Trophoblast cell (in vitro differentiated cells and primary cell): ENCODE measurements at regions not wholly inside any gene's neighbourhood (a gene's known extent, or its start where the extent isn't known, plus 50 kb on each side); places are given as distances from the start of the nearest gene placed in this dataset.

Experiments
- DNase-seq, 2 donors: peaks; one replicate each; pipeline ENCODE4 v3.0.0-alpha.2; 2016
- H2AFZ ChIP-seq: 2 replicates; pipeline ENCODE4 v1.6.1; 2013; ENCODE audit warnings: low read length, moderate library complexity, mild to moderate bottlenecking; ENCODE audit not compliant: insufficient read depth, poor library complexity
- H2AK5ac ChIP-seq: 2 replicates; pipeline ENCODE4 v1.6.1; 2013; ENCODE audit warnings: mild to moderate bottlenecking, low read length
- H2BK120ac ChIP-seq: 2 replicates; pipeline ENCODE4 v1.6.1; 2013; ENCODE audit warnings: low read length, mild to moderate bottlenecking, moderate library complexity; ENCODE audit not compliant: insufficient read depth, poor library complexity
- H2BK12ac ChIP-seq: 2 replicates; pipeline ENCODE4 v1.6.1; 2013; ENCODE audit warnings: mild to moderate bottlenecking, low read length, moderate library complexity
- H2BK5ac ChIP-seq: 2 replicates; pipeline ENCODE4 v1.6.1; 2013; ENCODE audit warnings: low read length, low read depth, moderate library complexity, mild to moderate bottlenecking; ENCODE audit not compliant: poor library complexity
- H3K14ac ChIP-seq: 2 replicates; pipeline ENCODE4 v1.6.1; 2013; ENCODE audit warnings: mild to moderate bottlenecking, low read length
- H3K18ac ChIP-seq: 2 replicates; pipeline ENCODE4 v1.6.1; 2013; ENCODE audit warnings: mild to moderate bottlenecking, low read length
- H3K23ac ChIP-seq: 2 replicates; pipeline ENCODE4 v1.6.1; 2013; ENCODE audit warnings: low read length
- H3K27ac ChIP-seq: 2 replicates; pipeline ENCODE4 v1.5.1; 2013; ENCODE audit warnings: low read depth, mild to moderate bottlenecking, inconsistent platforms, low read length, moderate library complexity
- H3K27me3 ChIP-seq: 2 replicates; pipeline ENCODE4 v1.6.1; 2013; ENCODE audit warnings: inconsistent platforms, mild to moderate bottlenecking, low read length, moderate library complexity; ENCODE audit not compliant: insufficient read depth
- H3K36me3 ChIP-seq, 2 experiments: 1 replicate in 1 of 2; 2 replicates in 1 of 2; pipeline ENCODE4 v1.6.1; 2013; ENCODE audit warnings: low read length in 2 of 2, mild to moderate bottlenecking in 2 of 2, moderate library complexity in 1 of 2; ENCODE audit not compliant: insufficient read depth in 2 of 2, control insufficient read depth in 1 of 2
- H3K4ac ChIP-seq: 2 replicates; pipeline ENCODE4 v1.6.1; 2013; ENCODE audit warnings: low read depth, mild to moderate bottlenecking, low read length, moderate library complexity
- H3K4me1 ChIP-seq, 2 experiments: 1 replicate in 1 of 2; 2 replicates in 1 of 2; pipeline ENCODE4 v1.6.1; 2013; ENCODE audit warnings: low read length in 2 of 2, mild to moderate bottlenecking in 2 of 2, moderate library complexity in 1 of 2; ENCODE audit not compliant: insufficient read depth in 2 of 2, control insufficient read depth in 1 of 2
- H3K4me2 ChIP-seq: 2 replicates; pipeline ENCODE4 v1.6.1; 2013; ENCODE audit warnings: inconsistent platforms, mild to moderate bottlenecking, low read length, moderate library complexity
- H3K4me3 ChIP-seq: 2 replicates; pipeline ENCODE4 v1.5.1; 2013; ENCODE audit warnings: mild to moderate bottlenecking, low read depth, low read length, inconsistent platforms
- H3K79me1 ChIP-seq: one replicate; pipeline ENCODE4 v1.6.1; 2013; ENCODE audit warnings: low read length
- H3K79me2 ChIP-seq: 2 replicates; pipeline ENCODE4 v1.6.1; 2013; ENCODE audit warnings: low read length, mild to moderate bottlenecking; ENCODE audit not compliant: control insufficient read depth, insufficient read depth, poor library complexity
- H3K9ac ChIP-seq: 2 replicates; pipeline ENCODE4 v1.6.1; 2013; ENCODE audit warnings: mild to moderate bottlenecking, low read length
- H3K9me3 ChIP-seq: 2 replicates; pipeline ENCODE4 v1.6.1; 2013; ENCODE audit warnings: low read depth, mild to moderate bottlenecking, control low read depth, inconsistent platforms, low read length; ENCODE audit not compliant: insufficient read depth
- H4K12ac ChIP-seq: 2 replicates; pipeline ENCODE4 v1.6.1; 2013; ENCODE audit warnings: low read depth, mild to moderate bottlenecking, low read length, moderate library complexity
- H4K8ac ChIP-seq: 2 replicates; pipeline ENCODE4 v1.6.1; 2013; ENCODE audit warnings: low read depth, mild to moderate bottlenecking, low read length, moderate library complexity
- H4K91ac ChIP-seq: one replicate; pipeline ENCODE4 v1.6.1; 2013; ENCODE audit warnings: low read depth, mild to moderate bottlenecking, low read length, moderate library complexity
- WGBS: extraction: QIAGEN DNeasy Blood & Tissue Kit; methylation state at CpG from one replicate; pipeline ENCODE4 v1.1.7; 2013; ENCODE audit warnings: missing lambda C conversion rate; ENCODE audit not compliant: insufficient read length, insufficient coverage; ENCODE audit errors: extremely low coverage; 5-methylcytosine and 5-hydroxymethylcytosine counted together

DNA sequence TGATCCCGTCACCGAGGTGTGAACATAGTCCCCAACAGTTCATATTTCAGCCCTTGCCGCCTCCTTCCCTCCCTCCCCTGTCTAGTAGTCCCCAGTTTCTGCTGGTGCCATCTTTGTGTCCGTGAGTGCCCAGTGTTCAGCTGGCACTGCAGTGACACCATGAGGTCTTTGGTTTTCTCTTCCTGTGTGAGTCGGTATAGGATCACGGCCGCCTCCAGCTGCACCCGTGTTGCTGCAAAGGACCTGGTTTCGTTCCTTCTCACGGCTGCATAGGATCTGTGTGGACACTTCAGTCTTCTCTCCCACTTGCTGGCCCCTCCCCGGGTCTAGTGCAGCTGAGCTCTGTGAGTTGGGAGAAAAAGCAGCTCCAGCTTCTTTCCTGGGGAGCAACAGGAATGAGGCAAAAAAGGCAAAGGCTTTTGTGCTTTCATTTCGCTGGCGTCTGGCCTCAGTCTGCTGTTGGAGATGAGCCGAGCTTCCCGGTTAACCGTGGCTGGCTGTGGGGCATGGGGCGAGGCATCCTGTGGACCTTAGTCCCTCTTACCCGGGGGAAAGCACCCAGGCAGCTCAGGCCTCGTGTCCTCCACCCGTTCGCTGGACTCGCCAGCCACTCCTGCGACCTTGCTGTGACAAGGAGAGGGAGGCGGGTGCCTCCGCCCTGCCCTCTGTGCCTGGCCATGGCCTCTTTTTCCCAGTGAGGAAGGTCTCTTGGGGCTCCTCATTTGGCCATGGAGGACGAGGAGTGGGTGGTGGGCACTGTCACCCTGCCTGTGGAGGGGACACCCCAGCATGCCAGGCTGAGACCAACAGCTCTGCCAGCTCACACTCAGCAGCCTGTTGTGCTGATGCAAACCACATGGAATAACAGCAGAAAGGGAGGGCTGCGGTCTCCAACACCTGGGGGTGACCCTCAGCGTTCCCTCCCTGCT lies 196.5 kb downstream of the TEX29 start:
- Histone ChIP-seq H3K4me1 (no peaks in the 10 kb centered on the region), H3K9ac (no peak overlapping the region), H3K9me3 (peaks cover 2% of the 10 kb centered on the region), H2AFZ (no peak overlapping the region), H2BK120ac (no peak overlapping the region), H2BK12ac (no peak overlapping the region), H4K91ac (no peak overlapping the region), H2AK5ac (no peak overlapping the region), H3K14ac (no peak overlapping the region), H2BK5ac (no peak overlapping the region), H3K79me1 (no peaks in the 10 kb centered on the region), H4K12ac (no peak overlapping the region), H3K36me3 (no peaks in the 10 kb centered on the region), H4K8ac (no peak overlapping the region), H3K4me3 (no peak overlapping the region), H3K27ac (no peak overlapping the region), H3K27me3 (no peaks in the 10 kb centered on the region), H3K79me2 (no peaks in the 10 kb centered on the region), H3K18ac (no peak overlapping the region), H3K23ac (no peak overlapping the region), H3K4me2 (no peak overlapping the region), H3K4ac (no peak overlapping the region)
- whole genome bisulfite sequencing = no CpG with 5 or more reads among the region's 28 CpGs
- DNase-seq = no peak

- Histone ChIP-seq H4K91ac (no peak overlapping the region), H3K79me1 (no peaks in the 10 kb centered on the region), H3K4me1 (no peaks in the 10 kb centered on the region), H3K4ac (no peak overlapping the region), H4K8ac (no peak overlapping the region), H2BK12ac (no peak overlapping the region), H3K79me2 (no peaks in the 10 kb centered on the region), H2BK5ac (no peak overlapping the region), H2BK120ac (no peak overlapping the region), H4K12ac (no peak overlapping the region), H3K18ac (no peak overlapping the region), H3K27ac (no peak overlapping the region), H3K9ac (no peak overlapping the region), H3K4me3 (no peak overlapping the region), H3K36me3 (no peaks in the 10 kb centered on the region), H3K4me2 (no peak overlapping the region), H2AFZ (no peak overlapping the region), H2AK5ac (no peak overlapping the region), H3K9me3 (peaks cover 2% of the 10 kb centered on the region), H3K27me3 (no peaks in the 10 kb centered on the region), H3K23ac (no peak overlapping the region), H3K14ac (no peak overlapping the region)
- WGBS = no CpG with 5 or more reads among the region's 10 CpGs
- DNase-seq = no peak
Measured at GRCh38 chr13:111517641-111518010, 197.2 kb downstream of the TEX29 start.

DNA sequence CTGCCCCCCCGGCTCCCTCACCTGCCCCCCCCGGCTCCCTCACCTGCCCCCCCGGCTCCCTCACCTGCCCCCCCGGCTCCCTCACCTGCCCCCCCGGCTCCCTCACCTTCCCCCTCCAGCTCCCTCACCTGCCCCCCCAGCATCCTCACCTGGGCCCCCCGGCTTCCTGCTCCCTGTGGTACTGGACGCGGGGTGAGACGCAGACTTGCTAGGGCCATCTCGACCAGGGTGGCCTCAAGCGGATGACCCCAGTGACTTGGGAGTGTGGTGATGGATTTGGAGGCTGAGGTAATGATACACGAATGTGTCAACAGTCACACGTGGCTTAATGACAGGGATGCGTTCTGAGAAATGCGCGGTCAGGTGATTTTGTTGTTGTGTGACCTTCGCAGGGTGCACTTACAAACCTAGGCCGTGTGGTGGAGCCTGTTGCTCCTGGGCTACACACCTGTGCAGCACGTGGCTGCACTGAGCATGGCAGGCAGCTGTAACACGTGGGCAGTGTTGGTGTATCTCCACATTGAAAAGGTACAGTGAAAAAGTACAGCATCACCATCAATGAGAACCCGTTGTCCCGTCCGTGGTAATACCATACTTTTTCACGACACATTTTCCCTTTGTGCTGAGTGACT lies 197.8 kb downstream of the TEX29 start:
- no peak overlapping the region for H4K8ac ChIP-seq
- H2AK5ac ChIP-seq = no peak overlapping the region
- H3K9me3 ChIP-seq = peaks cover 2% of the 10 kb centered on the region
- no peak overlapping the region for H3K27ac ChIP-seq
- no peak overlapping the region for H3K4me3 ChIP-seq
- no peak overlapping the region for H2AFZ ChIP-seq
- no peak overlapping the region for H3K9ac ChIP-seq
- H4K12ac ChIP-seq = no peak overlapping the region
- H2BK5ac ChIP-seq = no peak overlapping the region
- H3K4me1 ChIP-seq = no peaks in the 10 kb centered on the region
- no peak overlapping the region for H3K4me2 ChIP-seq
- no peak overlapping the region for H3K4ac ChIP-seq
- no peak overlapping the region for H2BK12ac ChIP-seq
- no peaks in the 10 kb centered on the region for H3K36me3 ChIP-seq
- no peak overlapping the region for H3K18ac ChIP-seq
- H4K91ac ChIP-seq = no peak overlapping the region
- WGBS = no CpG with 5 or more reads among the region's 24 CpGs
- H3K79me1 ChIP-seq = no peaks in the 10 kb centered on the region
- no peak overlapping the region for H3K23ac ChIP-seq
- H3K27me3 ChIP-seq = no peaks in the 10 kb centered on the region
- no peaks in the 10 kb centered on the region for H3K79me2 ChIP-seq
- H2BK120ac ChIP-seq = no peak overlapping the region
- peak in 1 of 2 donors; percentile 9 for DNase-seq
- H3K14ac ChIP-seq = no peak overlapping the region

GRCh38 chr13:111519041-111519440 lies 198.6 kb downstream of the TEX29 start:
- no peak for DNase-seq
- WGBS = no CpG with 5 or more reads among the region's 8 CpGs
- no peaks in the 10 kb centered on the region for H3K79me1 ChIP-seq
- H3K4me1 ChIP-seq = no peaks in the 10 kb centered on the region
- H3K27ac ChIP-seq = no peak overlapping the region
- H2BK5ac ChIP-seq = no peak overlapping the region
- no peak overlapping the region for H4K12ac ChIP-seq
- H2BK120ac ChIP-seq = no peak overlapping the region
- H2AK5ac ChIP-seq = no peak overlapping the region
- H3K79me2 ChIP-seq = no peaks in the 10 kb centered on the region
- no peaks in the 10 kb centered on the region for H3K27me3 ChIP-seq
- H3K9ac ChIP-seq = no peak overlapping the region
- H3K23ac ChIP-seq = no peak overlapping the region
- no peak overlapping the region for H4K91ac ChIP-seq
- H3K4ac ChIP-seq = no peak overlapping the region
- no peaks in the 10 kb centered on the region for H3K9me3 ChIP-seq
- H3K4me2 ChIP-seq = no peak overlapping the region
- H3K36me3 ChIP-seq = no peaks in the 10 kb centered on the region
- H3K18ac ChIP-seq = no peak overlapping the region
- H3K4me3 ChIP-seq = no peak overlapping the region
- H4K8ac ChIP-seq = no peak overlapping the region
- no peak overlapping the region for H2BK12ac ChIP-seq
- no peak overlapping the region for H3K14ac ChIP-seq
- H2AFZ ChIP-seq = no peak overlapping the region
